GM21360 (cell line): ENCODE measurements at regions not wholly inside any gene's neighbourhood (a gene's known extent, or its start where the extent isn't known, plus 50 kb on each side); places are given as distances from the start of the nearest gene placed in this dataset.
"Not testable (repeated sequence)": the region's sequence is repeated elsewhere in the genome, so short reads cannot be mapped to it uniquely, and the experiment has no call there.

Source experiments
- ATAC-seq: cut with Tn5 transposase; IDR thresholded peaks from one replicate; pipeline ENCODE4 v1.9.1; 2021; ENCODE audit warnings: mild to moderate bottlenecking, moderate library complexity; ENCODE audit not compliant: unreplicated experiment

DNA sequence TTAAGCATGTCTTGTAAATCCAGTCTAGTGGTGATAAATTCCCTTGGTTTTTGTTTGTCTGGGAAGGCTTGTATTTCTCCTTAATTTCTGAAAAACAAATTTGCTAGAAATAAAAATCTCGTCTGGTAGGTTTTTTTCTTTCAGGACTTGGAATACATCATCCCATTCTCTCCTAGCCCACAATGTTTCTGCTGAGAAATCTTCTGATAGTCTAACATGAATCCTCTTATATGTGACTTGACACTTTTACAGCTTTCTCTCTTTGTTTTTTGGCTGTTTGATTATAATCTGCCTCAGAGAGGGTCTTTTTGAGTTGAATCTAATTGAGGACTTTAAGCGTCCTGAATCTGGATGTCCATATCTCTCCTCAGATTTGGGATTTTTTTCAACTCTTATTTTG is 104.9 kb downstream of the FEM1C start:
- ATAC-seq, result no peak

DNA sequence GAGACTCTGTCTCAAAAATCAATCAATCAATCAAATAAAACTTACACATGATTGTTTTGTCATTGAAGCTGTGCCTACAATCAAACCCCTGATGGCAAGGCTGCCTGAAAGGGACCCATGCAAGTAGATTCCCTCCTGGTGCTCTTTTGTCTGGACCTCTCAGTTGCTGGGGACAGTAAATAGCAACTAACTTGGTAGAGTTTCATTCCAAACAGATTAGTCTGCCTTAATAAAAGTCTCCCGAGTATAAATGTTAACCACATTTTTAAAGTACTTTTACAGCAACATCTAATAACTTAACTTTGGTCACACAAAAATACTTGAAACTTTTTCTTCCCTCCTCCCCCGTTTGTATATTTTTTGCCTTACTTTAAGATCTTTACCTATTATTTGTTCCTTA is 105.5 kb downstream of the FEM1C start:
- no peak for ATAC-seq

DNA sequence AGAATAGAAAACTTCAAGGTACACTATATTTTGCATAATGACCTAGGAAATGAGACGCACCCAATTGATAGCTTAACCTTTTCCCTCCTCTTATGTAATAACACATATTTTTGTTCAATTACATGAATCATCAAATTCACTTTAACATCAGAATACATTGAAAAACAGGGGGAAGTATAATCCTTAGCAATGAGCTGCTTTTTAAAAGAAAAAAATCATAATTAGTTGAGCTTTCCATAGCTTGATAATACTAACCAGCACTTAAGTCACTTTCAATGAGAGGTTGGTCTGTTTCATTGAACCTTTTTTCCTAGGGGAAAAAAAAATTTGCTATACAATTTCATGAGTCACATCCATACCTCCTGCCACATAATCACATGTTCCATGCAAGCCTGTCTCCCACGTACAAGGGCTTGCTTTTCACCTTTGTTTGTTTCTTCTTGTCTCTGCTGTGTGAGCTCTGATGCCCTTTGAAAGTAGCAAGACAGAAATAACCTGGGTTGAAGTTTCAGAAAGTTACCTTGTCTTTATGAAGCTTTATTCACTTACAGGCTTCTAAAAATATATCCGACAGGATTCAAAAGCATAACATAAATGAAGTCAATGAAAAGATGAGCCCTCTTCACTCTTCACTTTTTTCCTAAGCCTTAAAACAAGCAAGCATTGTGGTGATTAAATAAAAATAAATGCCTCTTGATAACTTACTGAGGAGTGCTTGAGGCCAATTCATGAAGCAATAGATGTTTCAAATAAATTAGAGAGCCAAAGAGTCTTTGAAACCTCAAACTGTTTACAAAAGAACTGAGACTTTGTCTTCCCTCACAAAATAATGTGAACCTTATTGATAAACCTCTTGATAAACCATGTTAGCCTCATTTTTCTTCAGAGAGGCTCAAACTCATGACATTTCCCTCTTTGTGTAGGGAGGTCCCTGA is 108.5 kb downstream of the FEM1C start:
- ATAC-seq, result peak; percentile 75

DNA sequence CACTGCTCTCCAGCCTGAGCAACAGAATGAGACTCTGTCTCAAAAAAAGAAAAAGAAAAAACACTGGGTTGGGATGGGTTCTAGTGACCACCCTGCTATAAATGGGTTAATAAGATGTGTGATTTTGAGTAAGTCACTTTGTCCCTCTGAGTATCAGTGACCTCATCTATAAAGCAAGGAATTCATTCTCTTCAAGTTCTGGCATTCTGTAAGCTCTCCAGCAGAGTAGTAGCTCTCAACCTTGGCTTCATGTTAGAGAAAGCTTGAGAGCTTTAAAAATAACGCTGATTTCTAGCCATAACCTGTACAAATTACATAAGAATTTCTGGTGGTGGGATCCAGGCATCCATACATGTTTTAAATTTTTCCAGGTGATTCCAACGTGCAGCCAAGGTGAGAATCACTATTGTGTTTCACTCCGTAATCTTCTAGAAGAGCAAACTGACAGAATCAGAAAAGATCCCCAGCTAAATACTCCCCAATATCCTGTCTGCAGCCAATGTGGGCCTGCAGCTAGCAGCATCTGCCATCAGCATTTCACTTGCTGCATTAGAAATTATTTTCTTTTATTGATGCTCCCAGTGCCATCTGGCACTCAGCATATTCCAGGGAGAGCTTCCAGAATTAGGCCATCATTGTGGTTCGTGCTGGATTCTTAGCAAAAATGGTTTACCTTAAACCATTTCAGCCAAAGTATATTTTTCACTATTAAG is 109.4 kb downstream of the FEM1C start:
- no peak for ATAC-seq

DNA sequence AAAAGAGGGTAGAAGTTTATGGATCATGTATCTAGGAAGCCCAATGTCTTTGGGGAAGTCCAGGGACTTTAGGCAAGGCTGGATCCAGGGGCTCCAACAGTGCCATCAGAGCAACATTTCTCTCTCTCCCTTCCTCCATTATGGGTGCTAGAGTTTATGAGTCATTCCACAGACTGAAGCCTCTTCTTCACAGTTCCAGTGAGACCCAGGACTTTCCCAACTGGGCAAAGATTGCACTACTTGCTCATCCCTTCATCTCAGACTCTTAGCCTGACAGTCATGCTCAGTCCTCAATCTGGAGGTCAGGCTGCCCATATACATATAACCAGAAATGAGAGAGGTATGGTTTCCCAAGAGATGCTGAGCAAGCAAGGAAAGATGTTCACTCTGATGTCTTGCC is 110.7 kb downstream of the FEM1C start:
- ATAC-seq, result no peak

DNA sequence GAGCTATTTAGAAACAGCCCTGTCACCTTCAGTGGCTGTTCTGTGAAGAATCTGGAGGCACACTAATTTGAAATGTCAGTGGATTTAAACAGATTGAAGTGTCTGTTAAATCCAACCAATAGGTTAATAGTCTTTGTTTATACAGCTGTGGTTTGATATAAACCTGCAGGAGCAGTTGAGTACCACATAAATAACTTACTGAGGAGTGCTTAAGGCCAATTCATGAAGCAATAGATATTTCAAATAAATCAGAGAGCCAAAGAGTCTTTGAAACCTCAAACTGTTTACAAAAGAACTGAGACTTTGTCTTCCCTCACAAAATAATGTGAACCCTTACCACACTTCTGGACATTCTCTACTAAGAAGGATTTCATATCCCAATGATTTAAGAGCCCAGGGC is 111.9 kb downstream of the FEM1C start:
- no peak for ATAC-seq

DNA sequence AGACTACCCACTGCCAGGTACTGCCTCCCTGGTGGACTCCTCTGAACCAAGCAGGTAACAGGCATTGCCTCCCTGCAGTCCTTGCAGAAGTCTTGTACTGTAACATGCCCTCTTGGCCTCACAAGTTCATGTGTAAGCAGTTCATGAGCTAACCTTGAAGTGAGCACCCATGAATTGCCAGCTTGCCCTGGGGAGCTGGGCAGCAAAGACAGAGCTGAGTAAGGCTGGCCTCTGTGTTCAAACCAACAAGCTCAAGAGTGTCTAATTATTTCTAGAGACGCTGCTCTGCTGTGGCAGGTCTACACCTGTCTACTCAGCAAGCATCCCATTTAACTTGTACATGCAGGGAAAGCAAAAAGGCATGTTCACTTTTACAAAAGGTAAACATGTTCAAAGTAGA is 113.5 kb downstream of the FEM1C start:
- ATAC-seq, result no peak

DNA sequence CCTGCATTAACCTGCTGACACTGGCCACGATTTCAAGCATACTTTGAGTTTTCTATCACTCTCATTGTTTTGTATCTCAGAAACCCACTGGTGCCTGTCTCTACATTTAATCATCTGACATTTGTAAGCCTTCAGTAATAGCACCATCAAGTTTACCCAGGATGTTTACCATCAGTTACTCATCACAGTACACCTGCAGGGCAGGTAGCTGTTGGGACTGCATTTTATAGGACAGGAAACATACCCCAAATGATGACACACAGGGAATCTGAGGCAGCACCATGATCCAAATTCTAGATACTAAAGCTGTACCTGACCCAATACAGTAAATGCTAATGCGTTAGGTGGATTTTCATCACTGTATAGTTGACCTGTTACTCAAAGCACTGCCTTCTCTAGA is 114.2 kb downstream of the FEM1C start:
- ATAC-seq, result no peak

DNA sequence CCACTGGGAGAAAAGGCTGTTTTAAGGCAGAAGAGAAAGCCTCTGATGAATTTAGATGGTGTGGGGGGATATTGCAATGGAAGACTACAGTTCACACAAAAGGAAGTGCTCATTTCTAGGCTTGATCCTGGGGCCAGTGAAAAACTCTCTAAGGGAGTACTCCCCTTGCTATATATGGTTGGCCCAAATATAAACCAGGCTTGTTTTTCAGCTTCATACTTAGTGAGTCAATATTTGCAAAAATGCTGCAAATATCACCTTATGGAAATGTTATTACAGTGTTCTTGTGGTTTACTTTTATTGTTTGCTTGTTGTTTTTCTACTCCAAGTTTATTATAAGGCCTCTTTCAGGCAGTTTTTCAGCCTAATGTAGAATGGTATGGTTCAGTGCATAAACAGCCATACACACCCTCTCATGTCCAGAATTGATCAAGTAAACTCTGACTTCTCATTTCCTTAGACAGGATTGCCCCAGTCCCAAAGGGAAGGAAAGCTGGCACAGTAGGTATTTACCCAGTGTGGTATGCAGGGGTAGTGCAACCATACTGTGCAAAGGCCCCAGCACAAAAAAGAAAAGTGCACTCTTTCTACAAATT is 115.1 kb downstream of the FEM1C start:
- no peak for ATAC-seq

DNA sequence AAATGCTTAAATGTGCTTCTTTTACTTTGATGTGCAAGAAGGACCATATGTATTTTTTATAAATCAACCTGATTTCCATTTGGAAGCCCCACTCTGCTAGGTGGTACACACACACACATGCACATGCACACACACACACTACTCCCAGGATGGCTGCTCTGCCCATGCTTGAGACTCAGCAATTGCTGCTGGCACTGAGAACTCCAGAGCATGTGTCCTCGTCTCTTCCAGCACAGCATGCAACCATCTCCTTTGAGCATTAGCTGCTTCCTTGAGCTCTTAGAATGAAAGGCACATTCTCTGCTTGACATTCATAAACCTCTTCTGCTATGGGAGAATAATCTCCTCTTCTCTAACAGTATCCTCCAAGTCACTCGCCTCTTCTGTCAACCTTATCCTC is 115.9 kb downstream of the FEM1C start:
- ATAC-seq, result no peak

DNA sequence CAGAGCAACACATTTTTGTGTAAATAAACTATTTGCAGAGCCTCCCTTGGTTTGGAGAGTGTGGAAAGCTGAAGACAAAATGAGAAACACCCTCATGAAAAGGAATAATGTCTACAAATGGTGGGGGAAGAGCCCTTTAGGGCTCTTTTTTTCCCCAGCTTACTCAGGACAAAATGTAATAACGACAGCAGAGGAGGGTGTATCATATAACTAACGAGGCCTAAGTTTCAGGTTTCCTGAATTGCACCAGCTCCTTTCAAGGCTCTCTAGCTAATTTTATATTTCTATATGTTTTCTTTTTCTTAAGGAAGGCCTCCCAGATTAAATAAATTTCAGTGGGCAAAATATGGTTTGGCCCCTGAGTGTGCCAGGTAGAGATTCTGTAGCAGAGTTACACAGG is 116.3 kb downstream of the FEM1C start:
- no peak for ATAC-seq

DNA sequence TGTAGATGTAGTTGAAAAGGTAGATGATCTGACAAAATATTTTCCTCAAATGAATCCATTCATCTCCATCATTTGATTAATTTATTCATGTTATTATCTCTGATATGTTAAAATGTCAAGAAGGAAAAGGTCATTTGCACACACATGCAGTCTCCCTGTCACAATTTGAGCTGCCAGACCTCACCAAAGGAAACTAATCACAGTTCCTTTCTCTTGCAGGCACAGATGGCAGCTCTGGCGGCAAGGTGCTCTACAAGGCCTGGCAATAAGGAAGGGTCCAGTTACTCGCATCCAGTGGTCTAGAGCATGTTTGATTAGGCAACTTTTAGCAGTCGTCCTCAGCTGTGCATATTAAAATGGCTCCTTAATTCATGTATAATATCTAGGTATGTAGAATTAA is 120.1 kb downstream of the FEM1C start:
- ATAC-seq, result no peak

DNA sequence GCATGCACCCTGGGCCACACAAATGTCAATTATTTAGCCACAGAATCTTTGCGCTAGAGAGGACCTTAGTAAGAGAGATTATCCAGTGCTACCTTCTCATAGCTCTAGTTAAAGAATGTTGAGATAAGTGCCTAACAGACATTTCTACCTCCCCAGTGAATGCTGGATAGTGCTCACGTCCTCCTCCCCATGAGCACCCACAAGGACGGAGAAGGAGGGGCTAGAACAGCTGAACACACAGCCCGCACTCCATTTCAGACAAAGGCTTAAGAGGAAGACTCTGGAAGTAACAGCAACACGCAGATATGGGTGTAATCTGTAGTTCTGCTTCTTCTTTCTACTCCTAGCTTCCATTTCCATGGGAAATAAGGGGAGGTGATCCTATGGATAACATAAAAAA is 120.5 kb downstream of the FEM1C start:
- ATAC-seq, result no peak

DNA sequence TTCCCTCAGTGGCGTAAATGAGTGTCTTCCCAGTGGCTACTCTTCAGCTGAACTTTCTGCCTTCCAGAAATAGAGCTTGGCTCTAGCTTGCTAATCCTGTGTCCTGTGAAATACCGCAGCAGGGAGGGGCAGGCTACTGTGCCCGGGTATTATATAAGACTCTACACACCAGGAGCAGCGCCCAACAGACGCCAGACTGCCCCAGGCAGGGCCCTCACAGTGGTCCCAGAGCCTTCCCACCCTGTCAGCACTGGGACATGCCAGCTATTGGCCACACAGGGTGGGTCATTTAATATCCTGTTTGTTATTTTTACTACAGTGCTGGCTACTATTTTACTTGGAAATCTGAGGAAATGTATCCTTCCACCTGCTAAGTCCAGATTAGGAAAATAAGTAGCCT is 121.0 kb downstream of the FEM1C start:
- ATAC-seq, result no peak

DNA sequence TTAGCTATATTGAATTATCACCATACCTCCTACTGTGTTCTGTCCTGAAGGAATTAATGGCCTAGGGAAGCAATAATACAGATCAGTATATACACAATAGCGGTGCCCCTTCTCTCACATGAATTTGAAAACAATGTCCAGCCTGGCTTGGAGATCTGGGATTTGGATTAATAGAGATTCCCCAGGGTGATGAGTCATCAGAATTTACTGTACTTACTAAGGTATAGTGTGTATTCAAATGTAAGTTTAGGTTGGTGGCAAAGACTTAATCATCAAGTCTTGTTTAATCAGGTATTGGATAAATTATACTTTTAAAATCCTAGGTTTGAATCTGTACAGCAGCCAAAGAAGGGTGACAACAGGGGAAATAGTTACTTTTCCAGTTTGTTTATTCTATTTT is 121.5 kb downstream of the FEM1C start:
- ATAC-seq, result no peak

DNA sequence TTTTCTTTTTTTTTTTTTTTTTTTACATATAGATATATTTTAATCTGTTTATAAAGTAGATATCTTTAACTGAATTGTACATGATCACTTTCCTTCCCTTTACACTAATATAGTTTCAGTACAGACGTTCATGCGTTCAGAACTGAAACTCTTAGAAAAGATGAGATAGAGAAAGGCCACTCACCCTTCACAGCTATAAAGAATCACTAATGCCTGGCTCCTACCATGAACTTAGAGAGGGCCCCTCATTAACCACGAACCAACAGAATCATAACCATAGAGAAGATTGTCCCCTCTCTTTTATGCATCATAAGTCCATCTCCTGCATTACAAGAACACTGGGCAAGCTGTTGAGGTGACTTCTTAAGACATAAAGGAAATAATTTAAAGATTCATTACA is 123.8 kb downstream of the FEM1C start:
- not testable (repeated sequence) for ATAC-seq

DNA sequence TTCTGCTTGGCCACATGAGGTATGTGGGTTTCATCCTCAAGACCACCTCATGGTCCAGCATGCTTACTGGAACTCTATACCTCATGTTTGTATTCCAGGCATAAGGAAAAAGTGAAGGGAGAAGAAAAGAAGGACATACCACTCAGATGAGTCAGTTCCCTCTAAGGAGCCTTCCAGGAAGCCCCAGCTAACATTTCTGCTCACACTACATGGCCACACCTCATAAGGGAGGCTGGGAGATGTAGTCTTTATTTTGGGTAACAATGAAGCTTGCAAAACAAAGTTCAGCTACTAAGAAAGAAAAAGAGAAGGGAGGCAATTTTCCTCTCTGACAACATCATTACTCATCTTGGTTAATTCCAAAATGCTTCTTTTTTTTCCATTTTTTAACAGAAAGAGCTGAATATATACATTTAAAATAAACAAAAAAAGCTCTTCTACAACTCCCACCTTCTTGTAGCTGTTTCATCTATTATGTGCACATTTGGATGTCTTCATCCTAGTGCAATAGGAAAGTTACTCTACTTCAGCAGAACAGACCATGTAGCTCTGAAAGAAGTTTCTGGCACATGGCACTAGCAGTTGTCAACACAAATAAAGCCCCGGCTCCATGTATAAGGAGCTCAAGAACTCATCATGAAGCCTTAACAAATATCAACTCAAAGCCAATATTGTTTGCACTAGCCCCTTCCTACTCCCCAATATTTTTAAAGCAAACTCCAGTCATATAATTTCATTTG is 123.6 kb upstream of the CCDC112 start:
- no peak for ATAC-seq

DNA sequence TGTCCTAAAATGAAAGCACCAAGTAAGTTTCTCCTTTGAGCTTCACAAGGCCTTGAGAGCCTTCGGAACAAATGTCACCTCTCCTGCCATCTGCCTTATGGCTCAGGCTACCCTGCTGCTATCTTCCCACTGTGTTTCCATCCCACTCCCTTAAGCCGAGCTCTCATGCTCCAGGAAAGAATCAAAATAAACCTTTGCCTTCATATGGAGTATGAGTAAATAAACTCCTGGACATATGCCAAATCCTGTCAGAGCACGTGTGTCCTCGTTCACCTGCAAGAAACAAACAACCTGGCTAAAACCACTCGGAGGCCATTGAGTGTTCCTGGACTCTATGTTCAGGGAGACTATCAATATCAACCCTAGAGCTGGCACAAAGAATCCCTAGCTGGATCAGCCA is 122.3 kb upstream of the CCDC112 start:
- ATAC-seq, result no peak

DNA sequence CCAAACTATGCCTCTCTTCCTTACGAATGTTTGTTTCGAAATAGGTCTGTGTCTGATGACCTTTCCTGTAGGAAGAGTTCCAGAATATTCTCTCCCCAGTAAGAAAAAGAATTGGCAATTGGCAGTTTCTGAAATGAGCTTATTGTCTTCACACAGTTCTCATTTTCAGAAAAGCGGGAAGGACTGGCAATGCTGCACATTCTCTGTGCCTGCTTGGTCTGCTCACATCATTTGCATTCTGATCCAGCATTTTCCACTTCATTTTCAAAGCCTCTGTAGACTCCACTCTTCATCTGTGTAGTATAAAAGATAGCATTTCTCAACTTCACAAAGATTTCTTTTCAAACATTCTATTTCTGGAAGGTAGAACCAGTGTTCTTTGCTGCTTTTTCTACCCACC is 120.6 kb upstream of the CCDC112 start:
- ATAC-seq, result no peak

DNA sequence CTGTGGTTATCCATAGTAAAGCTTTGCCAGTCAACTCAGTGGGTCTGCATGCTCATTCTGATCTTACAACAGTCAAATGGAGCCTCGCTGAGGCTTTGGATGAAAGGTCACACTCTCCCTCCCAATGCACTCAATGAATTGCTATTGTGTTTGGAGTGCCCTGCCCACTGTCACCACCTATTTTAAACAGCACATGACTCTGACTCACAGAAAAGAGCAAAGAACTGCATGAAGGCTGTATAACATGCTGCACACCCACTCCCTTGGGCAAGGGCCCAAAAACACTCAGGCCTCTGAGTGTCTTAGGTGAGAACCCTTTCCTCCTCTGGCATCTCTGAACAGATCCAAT is 118.7 kb upstream of the CCDC112 start:
- peak; percentile 71 for ATAC-seq

DNA sequence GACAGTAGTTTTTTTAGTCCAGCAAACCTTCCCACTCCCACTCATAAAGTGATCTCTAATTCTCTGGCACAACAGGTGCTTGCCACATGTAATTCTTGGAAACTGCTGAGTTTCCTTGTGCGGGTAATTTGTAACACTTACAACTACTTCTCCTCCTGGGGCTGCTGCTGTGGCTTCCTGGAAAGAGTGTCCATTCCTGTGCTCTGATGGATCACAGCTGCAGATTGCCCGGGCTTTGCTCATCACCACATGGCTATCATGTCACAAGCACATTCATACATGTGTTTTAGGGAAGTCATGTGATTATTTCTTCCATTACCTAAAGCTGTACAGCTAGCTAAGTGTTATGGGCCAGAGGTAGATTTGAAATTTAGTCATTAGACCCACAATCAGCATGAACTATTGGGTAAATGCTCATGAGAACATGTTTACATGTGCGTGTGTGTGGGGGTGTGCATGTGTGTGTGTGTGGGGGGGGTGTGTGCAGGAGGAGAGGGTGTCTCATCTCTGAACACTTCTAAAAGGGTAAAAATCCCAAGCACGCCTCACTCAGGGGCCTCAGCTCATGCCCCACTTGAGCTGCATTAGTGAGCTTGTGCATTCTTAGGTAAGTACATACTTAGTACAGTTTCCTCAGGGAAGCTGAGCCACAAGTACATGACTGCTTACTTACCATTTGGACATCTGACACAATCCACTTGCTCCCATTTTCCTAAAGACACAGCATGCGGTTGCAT is 118.1 kb upstream of the CCDC112 start:
- peak; percentile 25 for ATAC-seq
